Fibroblast of lung (primary cell): ENCODE measurements at regions not wholly inside any gene's neighbourhood (a gene's known extent, or its start where the extent isn't known, plus 50 kb on each side); places are given as distances from the start of the nearest gene placed in this dataset.

Experiments
- DNase-seq, 2 donors: peaks; one replicate each; pipeline versions ENCODE4 v3.0.0 to v3.0.0-alpha.2; 2010; ENCODE audit warnings: low read depth in 2 of 2
- H2AFZ ChIP-seq: 2 replicates; pipeline ENCODE4 v1.5.1; 2012; ENCODE audit warnings: low read length, control low read depth, inconsistent platforms
- H3K27ac ChIP-seq: 2 replicates; pipeline ENCODE4 v1.5.1; 2011; ENCODE audit warnings: low read length, control low read depth; ENCODE audit not compliant: insufficient read depth
- H3K27me3 ChIP-seq: 2 replicates; pipeline ENCODE4 v1.5.1; 2011; ENCODE audit warnings: mild to moderate bottlenecking, low read length; ENCODE audit not compliant: control insufficient read depth, insufficient read depth
- H3K36me3 ChIP-seq: 2 replicates; pipeline ENCODE4 v1.5.1; 2011; ENCODE audit warnings: low read length; ENCODE audit not compliant: control insufficient read depth, insufficient read depth
- H3K4me1 ChIP-seq: 2 replicates; pipeline ENCODE4 v1.5.1; 2011; ENCODE audit warnings: low read length; ENCODE audit not compliant: control insufficient read depth, insufficient read depth; ENCODE audit errors: extremely low read depth
- H3K4me2 ChIP-seq: 2 replicates; pipeline ENCODE4 v1.5.1; 2011; ENCODE audit warnings: low read length, control low read depth; ENCODE audit not compliant: insufficient read depth; ENCODE audit errors: extremely low read depth
- H3K4me3 ChIP-seq, 4 experiments: fragments of 200-600 bp in 1 of 4; sonication (generic) in 1 of 4; replicated peaks in 1 of 4; 2 replicates each; pipeline ENCODE4 v1.5.1; 2011 to 2016; ENCODE audit warnings: low read length in 4 of 4, low read depth in 3 of 4, mild to moderate bottlenecking in 3 of 4, control low read depth in 2 of 4, inconsistent platforms in 1 of 4, mixed read lengths in 1 of 4; ENCODE audit not compliant: insufficient read depth in 1 of 4; ENCODE audit errors: control extremely low read depth in 1 of 4
- H3K79me2 ChIP-seq: 2 replicates; pipeline ENCODE4 v1.5.1; 2012; ENCODE audit warnings: mild to moderate bottlenecking, low read length, inconsistent platforms; ENCODE audit not compliant: control insufficient read depth, insufficient read depth
- H3K9ac ChIP-seq: 2 replicates; pipeline ENCODE4 v1.5.1; 2011; ENCODE audit warnings: mild to moderate bottlenecking, low read length, control low read depth; ENCODE audit not compliant: insufficient read depth
- H3K9me3 ChIP-seq: 2 replicates; pipeline ENCODE4 v1.5.1; 2012; ENCODE audit warnings: low read depth, low read length; ENCODE audit not compliant: control insufficient read depth, insufficient read depth
- H4K20me1 ChIP-seq: 2 replicates; pipeline ENCODE4 v1.5.1; 2011; ENCODE audit warnings: low read length; ENCODE audit not compliant: control insufficient read depth, insufficient read depth; ENCODE audit errors: extremely low read depth
- CTCF ChIP-seq, 2 donors: IDR thresholded peaks in 1 of 2; conservative IDR thresholded peaks in 1 of 2; 1 replicate in 1 of 2; 2 replicates in 1 of 2; pipeline ENCODE4 v1.5.1; 2011 to 2012; ENCODE audit warnings: low read length in 2 of 2, control low read depth in 1 of 2, inconsistent platforms in 1 of 2, low read depth in 1 of 2, mild to moderate bottlenecking in 1 of 2
- EZH2 ChIP-seq: IDR thresholded peaks from 2 replicates; pipeline ENCODE4 v1.5.1; 2012; ENCODE audit warnings: low read length, control low read depth, mild to moderate bottlenecking; ENCODE audit errors: missing control alignments

- Histone ChIP-seq H3K36me3 (no peaks in the 10 kb centered on the region), H3K9ac (no peak overlapping the region), H3K27me3 (no peaks in the 10 kb centered on the region), H3K79me2 (no peaks in the 10 kb centered on the region), H2AFZ (no peak overlapping the region), H3K4me1 (no peaks in the 10 kb centered on the region), H4K20me1 (no peaks in the 10 kb centered on the region), H3K4me2 (no peak overlapping the region), H3K27ac (no peak overlapping the region), H3K9me3 (no peaks in the 10 kb centered on the region), H3K4me3 (no peak overlapping the region)
- TF ChIP-seq CTCF (conservative IDR thresholded peaks at IDR 0.05 in 1 of 2, IDR thresholded peaks at IDR 0.05 in 1 of 2; ENCODE audit: low read depth in 1 of 2, low read length in 2 of 2) (no peak), EZH2 (no peak)
- DNase-seq, result no peak
Measured at GRCh38 chr10:83050815-83051214, 1088.5 kb upstream of the GHITM start.

- Histone ChIP-seq H3K36me3 (no peaks in the 10 kb centered on the region), H3K4me3 (no peak overlapping the region), H3K9me3 (no peaks in the 10 kb centered on the region), H2AFZ (no peak overlapping the region), H4K20me1 (no peaks in the 10 kb centered on the region), H3K4me1 (no peaks in the 10 kb centered on the region), H3K79me2 (no peaks in the 10 kb centered on the region), H3K27me3 (no peaks in the 10 kb centered on the region), H3K4me2 (no peak overlapping the region), H3K9ac (no peak overlapping the region), H3K27ac (no peak overlapping the region)
- TF ChIP-seq CTCF (conservative IDR thresholded peaks at IDR 0.05 in 1 of 2, IDR thresholded peaks at IDR 0.05 in 1 of 2; ENCODE audit: low read depth in 1 of 2, low read length in 2 of 2) (no peak), EZH2 (no peak)
- DNase-seq, result no peak
Measured at GRCh38 chr10:83062871-83063270, 1076.4 kb upstream of the GHITM start.

- Histone ChIP-seq H3K27ac (no peak overlapping the region), H4K20me1 (no peaks in the 10 kb centered on the region), H3K4me3 (no peak overlapping the region), H2AFZ (no peak overlapping the region), H3K9ac (no peak overlapping the region), H3K79me2 (no peaks in the 10 kb centered on the region), H3K27me3 (no peaks in the 10 kb centered on the region), H3K4me2 (no peak overlapping the region), H3K9me3 (no peaks in the 10 kb centered on the region), H3K4me1 (no peaks in the 10 kb centered on the region), H3K36me3 (no peaks in the 10 kb centered on the region)
- no peak for DNase-seq
- TF ChIP-seq EZH2, result no peak
- no peak for TF ChIP-seq CTCF (conservative IDR thresholded peaks at IDR 0.05 in 1 of 2, IDR thresholded peaks at IDR 0.05 in 1 of 2; ENCODE audit: low read depth in 1 of 2, low read length in 2 of 2)
Measured at GRCh38 chr10:83073472-83073871, 1065.8 kb upstream of the GHITM start.
